HG03280 (cell line): ENCODE measurements at regions not wholly inside any gene's neighbourhood (a gene's known extent, or its start where the extent isn't known, plus 50 kb on each side); places are given as distances from the start of the nearest gene placed in this dataset.
"Not testable (repeated sequence)": the region's sequence is repeated elsewhere in the genome, so short reads cannot be mapped to it uniquely, and the experiment has no call there.

Experiments used
- ATAC-seq: cut with Tn5 transposase; IDR thresholded peaks from one replicate; pipeline ENCODE4 v1.9.1; 2021; ENCODE audit warnings: mild to moderate bottlenecking, moderate library complexity; ENCODE audit not compliant: unreplicated experiment

DNA sequence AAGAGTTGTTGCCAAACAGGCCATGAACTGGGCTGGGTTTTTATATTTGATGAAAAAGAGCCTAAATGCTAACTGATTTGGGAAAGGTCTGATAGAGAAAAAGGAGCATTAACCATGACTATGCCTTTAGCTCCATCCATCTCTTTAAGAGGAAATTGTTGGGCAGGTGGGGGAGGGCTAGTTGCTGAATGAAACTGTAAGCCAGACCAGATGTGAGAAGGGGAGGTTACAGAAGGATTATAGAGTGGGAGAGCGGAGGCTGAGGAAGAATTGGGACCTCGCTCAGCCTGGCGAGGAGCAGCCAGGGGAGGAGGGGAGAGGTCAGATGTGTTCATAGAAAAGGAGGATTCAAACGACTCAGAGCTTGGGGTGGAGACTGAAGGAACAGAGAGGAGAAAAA is 74.9 kb upstream of the OTUD4 start:
- not testable (repeated sequence) for ATAC-seq

DNA sequence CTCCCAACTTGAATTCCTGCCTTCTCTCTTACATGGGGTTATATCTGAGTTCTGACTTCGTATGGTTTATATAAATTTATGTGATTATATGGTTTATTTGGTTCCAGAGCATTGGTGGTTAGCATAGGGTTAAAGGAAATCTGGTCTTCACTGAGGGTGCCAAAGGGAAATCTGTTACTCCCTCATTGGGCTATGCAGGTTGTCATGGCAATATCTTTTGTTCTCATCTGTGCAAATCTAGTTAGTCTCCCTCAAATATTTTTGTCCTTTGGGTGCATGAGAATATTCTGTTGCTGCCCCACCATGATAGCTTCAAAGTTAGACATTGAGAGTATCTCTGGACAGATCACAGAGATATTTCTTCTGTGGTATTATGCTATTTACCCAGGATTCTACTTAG is 71.8 kb upstream of the OTUD4 start:
- no peak for ATAC-seq

DNA sequence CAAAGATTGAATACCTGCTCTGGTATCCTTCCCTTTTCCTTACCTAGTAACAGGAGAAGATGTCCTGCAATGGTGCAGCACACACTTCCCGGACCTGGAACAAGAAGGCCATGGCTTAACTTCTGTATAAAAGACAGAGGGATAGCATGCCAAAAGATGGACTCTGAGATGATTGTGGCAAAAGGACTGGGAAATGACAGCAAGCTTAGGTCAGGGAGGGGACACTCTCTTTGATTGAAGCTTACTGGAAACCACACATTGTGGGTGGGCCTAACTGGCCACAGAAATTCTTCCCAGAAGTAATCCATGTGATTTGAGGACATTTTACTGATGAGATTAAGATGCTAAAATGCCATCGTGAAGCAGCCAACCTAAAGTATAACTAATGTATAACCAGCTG is 71.0 kb upstream of the OTUD4 start:
- ATAC-seq, result no peak

DNA sequence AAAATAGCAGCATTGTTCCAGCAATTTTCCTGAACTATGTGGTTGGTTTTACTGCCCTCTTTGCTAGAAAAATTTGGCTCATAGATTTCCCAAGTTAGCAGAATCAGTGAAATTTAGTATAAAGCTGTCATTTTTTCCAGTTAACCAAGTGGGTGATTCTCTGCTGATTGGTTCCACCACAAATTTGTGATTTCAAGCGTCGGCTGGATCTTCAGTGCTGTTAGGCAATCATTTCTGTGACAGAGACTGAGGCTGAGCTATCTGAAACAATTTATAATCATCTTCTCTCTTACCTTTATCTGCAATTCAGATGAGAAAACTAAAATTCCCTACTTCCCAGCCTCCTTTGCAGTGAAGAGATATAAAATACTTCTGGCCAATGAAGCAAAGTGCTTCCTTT is 68.6 kb upstream of the OTUD4 start:
- ATAC-seq, result no peak

DNA sequence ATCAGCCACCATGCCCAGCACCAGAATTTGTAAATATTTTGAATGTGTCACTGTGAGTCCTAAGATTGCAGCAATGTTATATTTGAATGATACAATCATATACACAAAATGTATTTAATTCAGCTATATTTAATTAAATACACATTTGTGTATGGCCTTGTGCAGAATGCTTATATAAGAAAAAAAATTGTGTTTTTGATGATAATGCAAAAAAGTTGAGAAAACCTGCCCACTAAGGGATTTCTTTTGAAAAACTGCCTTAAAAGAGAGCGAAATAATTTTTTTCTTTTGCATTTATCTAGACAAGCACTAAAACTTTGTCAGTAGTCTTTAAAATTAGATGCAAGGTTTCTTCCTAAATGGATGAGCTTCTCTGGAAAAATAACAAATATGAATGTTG is 68.1 kb upstream of the OTUD4 start:
- no peak for ATAC-seq

DNA sequence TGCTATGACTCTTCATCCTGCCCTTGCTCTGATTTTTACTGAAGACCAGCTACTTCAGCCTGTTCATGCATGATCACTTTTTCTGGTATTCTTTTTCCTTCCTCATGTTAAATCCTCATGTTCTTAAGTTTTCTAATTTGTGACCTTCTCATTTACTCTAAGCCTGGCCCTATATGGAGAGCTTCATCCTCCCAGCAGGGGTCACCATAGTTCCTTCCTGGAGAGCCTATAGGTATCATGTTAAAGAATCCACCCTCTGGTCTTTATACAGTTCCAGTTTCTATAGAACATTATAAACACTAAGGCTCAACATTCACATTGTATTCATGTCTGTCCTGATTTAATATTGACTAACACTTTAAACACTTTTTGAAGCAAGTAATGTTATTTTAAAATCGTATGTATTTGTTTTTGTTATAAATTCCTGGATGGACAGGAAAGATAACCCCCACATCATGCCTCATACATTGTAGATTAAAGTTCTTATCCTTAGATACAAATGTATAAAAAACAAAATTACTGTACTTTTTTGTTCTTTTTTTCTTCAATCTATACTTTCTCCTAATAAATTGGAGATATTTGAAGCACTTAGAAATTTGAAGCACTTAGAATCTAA is 53.8 kb upstream of the OTUD4 start:
- ATAC-seq, result peak; percentile 98

DNA sequence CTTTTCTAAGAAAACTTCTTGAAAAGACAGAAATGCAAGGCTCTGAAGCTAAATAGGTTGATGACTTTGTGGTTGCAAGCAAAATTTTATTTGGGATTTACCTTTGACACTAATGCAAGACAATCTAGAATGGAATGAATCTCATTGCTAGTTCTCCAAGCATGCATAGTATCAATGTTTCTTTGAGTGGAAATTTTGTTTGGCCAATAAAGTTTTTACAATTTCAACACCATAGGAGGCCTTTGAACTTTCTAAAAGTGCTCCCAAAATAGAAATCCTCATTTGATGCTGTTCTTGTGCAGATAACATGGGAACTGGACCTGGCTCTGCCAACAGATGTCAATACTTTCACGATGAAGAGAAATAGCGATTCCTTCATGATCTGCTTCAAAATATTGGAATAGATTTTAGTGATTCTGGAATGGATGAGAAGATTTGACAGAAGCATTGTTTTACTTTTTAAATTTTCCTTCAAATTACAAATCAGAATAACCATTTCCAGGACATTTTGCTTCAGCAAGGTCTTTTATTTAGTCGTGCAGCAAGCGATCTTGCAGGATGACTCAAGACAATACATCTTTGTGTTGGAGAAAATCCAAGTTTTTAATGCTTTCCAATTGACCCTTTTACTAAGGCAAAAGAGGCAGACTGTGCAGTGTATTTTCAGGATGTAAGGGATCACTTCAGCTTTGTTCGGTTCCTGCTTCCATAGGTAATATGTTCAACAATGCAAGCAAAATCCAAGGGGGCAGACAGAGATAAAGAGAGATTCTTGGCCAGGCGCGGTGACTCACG is 51.7 kb upstream of the OTUD4 start:
- ATAC-seq, result no peak

DNA sequence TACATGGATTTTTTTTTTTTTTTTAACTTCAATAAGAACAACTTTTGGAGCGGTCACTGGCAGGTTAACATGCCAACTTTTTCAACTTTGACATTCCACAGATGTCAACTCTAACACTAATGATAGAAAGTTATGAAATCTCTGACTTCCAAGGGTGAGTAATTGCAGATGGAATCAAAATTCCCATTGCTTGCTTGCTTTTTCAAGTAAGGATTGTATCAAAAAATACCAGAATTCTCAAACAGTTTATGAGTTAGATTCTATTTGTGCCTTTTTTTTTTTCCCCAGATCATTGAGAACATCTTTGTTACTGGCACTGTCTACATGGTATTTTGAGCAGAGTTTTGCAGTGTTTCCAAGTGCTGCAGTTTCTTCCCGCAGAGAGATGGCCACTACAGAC is 50.3 kb upstream of the OTUD4 start:
- no peak for ATAC-seq
